ENCODE measurements at regions not wholly inside any gene's neighbourhood (a gene's known extent, or its start where the extent isn't known, plus 50 kb on each side); places are given as distances from the start of the nearest gene placed in this dataset.

- TF ChIP-seq CTCF (IDR thresholded peaks at IDR 0.05; ENCODE audit: low read depth, low read length) (no peak), MAX (IDR thresholded peaks at IDR 0.05; ENCODE audit: low read depth, low read length) (no peak), POLR2A (IDR thresholded peaks at IDR 0.05; ENCODE audit: extremely low read depth, insufficient read length) (no peak)
These were observed 64.8 kb upstream of the RND3 start for GRCh38 chr2:150552041-150552820.

All from NB4 (cell line).